Peyer's patch (tissue), 4 donors: ENCODE measurements at regions not wholly inside any gene's neighbourhood (a gene's known extent, or its start where the extent isn't known, plus 50 kb on each side); places are given as distances from the start of the nearest gene placed in this dataset.

Source experiments
- DNase-seq, 3 donors: peaks; one replicate each; pipeline ENCODE4 v3.0.0-alpha.2; 2017 to 2019
- H3K27ac ChIP-seq, 4 donors: fragments of 200-600 bp; sonication (generic); one replicate each; pipeline ENCODE4 v1.5.1; 2016 to 2019
- H3K27me3 ChIP-seq, 2 donors: fragments of 200-600 bp; sonication (generic); one replicate each; pipeline ENCODE4 v1.5.1; 2019
- H3K36me3 ChIP-seq, 3 donors: fragments of 200-600 bp; sonication (generic); one replicate each; pipeline ENCODE4 v1.5.1; 2016 to 2019
- H3K4me1 ChIP-seq, 4 donors: fragments of 200-600 bp; sonication (generic); one replicate each; pipeline ENCODE4 v1.5.1; 2016 to 2019
- H3K4me3 ChIP-seq, 4 donors: fragments of 200-600 bp; sonication (generic); 1 replicate in 3 of 4; 2 replicates in 1 of 4; pipeline ENCODE4 v1.5.1; 2016 to 2019; ENCODE audit warnings: mild to moderate bottlenecking in 1 of 4
- H3K9me3 ChIP-seq, 4 donors: fragments of 200-600 bp; sonication (generic); one replicate each; pipeline ENCODE4 v1.5.1; 2016 to 2019; ENCODE audit warnings: mild to moderate bottlenecking in 1 of 4
- CTCF ChIP-seq, 6 experiments: fragments of 450-650 bp in 4 of 6; fragments of 200-600 bp in 2 of 6; sonication (generic) in 1 of 6; IDR thresholded peaks; one replicate each; pipeline ENCODE4 v1.5.1; 2017 to 2019; ENCODE audit warnings: antibody characterized with exemption in 6 of 6, mild to moderate bottlenecking in 3 of 6, moderate library complexity in 1 of 6
- POLR2A ChIP-seq, 2 donors: fragments of 450-650 bp; IDR thresholded peaks; one replicate each; pipeline ENCODE4 v1.5.1; 2017; ENCODE audit warnings: antibody characterized with exemption in 2 of 2, mild to moderate bottlenecking in 2 of 2, moderate library complexity in 2 of 2

GRCh38 chr17:69651921-69652320 lies 237.4 kb downstream of the MAP2K6 start:
- DNase-seq: no peak
- Histone ChIP-seq H3K9me3 (no peaks in the 10 kb centered on the region), H3K27ac (no peak overlapping the region), H3K36me3 (no peaks in the 10 kb centered on the region), H3K4me1 (no peaks in the 10 kb centered on the region), H3K27me3 (no peaks in the 10 kb centered on the region), H3K4me3 (no peak overlapping the region)
- TF ChIP-seq CTCF (IDR thresholded peaks at IDR 0.05): no peak
- no peak for TF ChIP-seq POLR2A (IDR thresholded peaks at IDR 0.05)

- TF ChIP-seq POLR2A (IDR thresholded peaks at IDR 0.05) (no peak), CTCF (IDR thresholded peaks at IDR 0.05) (no peak)
- Histone ChIP-seq H3K4me3 (no peak overlapping the region), H3K4me1 (no peaks in the 10 kb centered on the region), H3K27ac (no peak overlapping the region), H3K9me3 (no peaks in the 10 kb centered on the region), H3K27me3 (no peaks in the 10 kb centered on the region), H3K36me3 (no peaks in the 10 kb centered on the region)
- DNase-seq: no peak
Observed at GRCh38 chr17:69654981-69655855, 240.7 kb downstream of the MAP2K6 start.

GRCh38 chr17:69655902-69656301 lies 241.4 kb downstream of the MAP2K6 start:
- H3K4me1 ChIP-seq: no peaks in the 10 kb centered on the region
- no peaks in the 10 kb centered on the region for H3K27me3 ChIP-seq
- no peak overlapping the region for H3K4me3 ChIP-seq
- no peak for DNase-seq
- no peaks in the 10 kb centered on the region for H3K36me3 ChIP-seq
- TF ChIP-seq POLR2A (IDR thresholded peaks at IDR 0.05) (no peak), CTCF (IDR thresholded peaks at IDR 0.05) (no peak)
- H3K9me3 ChIP-seq: no peaks in the 10 kb centered on the region
- no peak overlapping the region for H3K27ac ChIP-seq

- Histone ChIP-seq H3K4me1 (no peaks in the 10 kb centered on the region), H3K4me3 (no peak overlapping the region), H3K27me3 (no peaks in the 10 kb centered on the region), H3K27ac (no peak overlapping the region), H3K36me3 (no peaks in the 10 kb centered on the region), H3K9me3 (no peaks in the 10 kb centered on the region)
- TF ChIP-seq POLR2A (IDR thresholded peaks at IDR 0.05) (no peak), CTCF (IDR thresholded peaks at IDR 0.05) (no peak)
- DNase-seq: no peak
Observed at GRCh38 chr17:69669441-69670178, 255.1 kb downstream of the MAP2K6 start.

- Histone ChIP-seq H3K27ac (no peak overlapping the region), H3K4me3 (no peak overlapping the region), H3K9me3 (no peaks in the 10 kb centered on the region), H3K27me3 (no peaks in the 10 kb centered on the region), H3K36me3 (no peaks in the 10 kb centered on the region), H3K4me1 (no peaks in the 10 kb centered on the region)
- no peak for TF ChIP-seq POLR2A (IDR thresholded peaks at IDR 0.05)
- TF ChIP-seq CTCF (IDR thresholded peaks at IDR 0.05): no peak
- DNase-seq: no peak
Observed at GRCh38 chr17:69672924-69673323, 258.4 kb downstream of the MAP2K6 start.
